ENCODE measurements at regions not wholly inside any gene's neighbourhood (a gene's known extent, or its start where the extent isn't known, plus 50 kb on each side); places are given as distances from the start of the nearest gene placed in this dataset.
A peak's percentile ranks its signal among the peaks of the same experiment; 100 is the strongest.

GRCh38 chr6:4291453-4292403, 156.4 kb upstream of the ECI2 start:
- no peak overlapping the region for H2AFZ ChIP-seq (ENCODE audit: low read length)
- H3K9me3 ChIP-seq (ENCODE audit: low read depth, low read length): no peaks in the 10 kb centered on the region
- H3K27me3 ChIP-seq (ENCODE audit: insufficient read depth, low read length): peaks cover 9% of the 10 kb centered on the region
- peak; percentile 62 for DNase-seq (ENCODE audit: insufficient read length, low spot score, missing footprints)
- TF ChIP-seq, protein P1, sequence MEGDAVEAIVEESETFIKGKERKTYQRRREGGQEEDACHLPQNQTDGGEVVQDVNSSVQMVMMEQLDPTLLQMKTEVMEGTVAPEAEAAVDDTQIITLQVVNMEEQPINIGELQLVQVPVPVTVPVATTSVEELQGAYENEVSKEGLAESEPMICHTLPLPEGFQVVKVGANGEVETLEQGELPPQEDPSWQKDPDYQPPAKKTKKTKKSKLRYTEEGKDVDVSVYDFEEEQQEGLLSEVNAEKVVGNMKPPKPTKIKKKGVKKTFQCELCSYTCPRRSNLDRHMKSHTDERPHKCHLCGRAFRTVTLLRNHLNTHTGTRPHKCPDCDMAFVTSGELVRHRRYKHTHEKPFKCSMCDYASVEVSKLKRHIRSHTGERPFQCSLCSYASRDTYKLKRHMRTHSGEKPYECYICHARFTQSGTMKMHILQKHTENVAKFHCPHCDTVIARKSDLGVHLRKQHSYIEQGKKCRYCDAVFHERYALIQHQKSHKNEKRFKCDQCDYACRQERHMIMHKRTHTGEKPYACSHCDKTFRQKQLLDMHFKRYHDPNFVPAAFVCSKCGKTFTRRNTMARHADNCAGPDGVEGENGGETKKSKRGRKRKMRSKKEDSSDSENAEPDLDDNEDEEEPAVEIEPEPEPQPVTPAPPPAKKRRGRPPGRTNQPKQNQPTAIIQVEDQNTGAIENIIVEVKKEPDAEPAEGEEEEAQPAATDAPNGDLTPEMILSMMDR (IDR thresholded peaks at IDR 0.05; ENCODE audit: extremely low read depth, low read depth, low read length): no peak
- no peak overlapping the region for H3K4me3 ChIP-seq (ENCODE audit: insufficient read depth, low read length)
- no peak overlapping the region for H3K4me2 ChIP-seq (ENCODE audit: insufficient read depth, low read length)
- no peaks in the 10 kb centered on the region for H3K36me3 ChIP-seq (ENCODE audit: insufficient read depth, low read length)
- no peaks in the 10 kb centered on the region for H4K20me1 ChIP-seq (ENCODE audit: insufficient read depth, low read length)
- H3K4me1 ChIP-seq (ENCODE audit: insufficient read depth, low read length): no peaks in the 10 kb centered on the region
- no peak overlapping the region for H3K27ac ChIP-seq (ENCODE audit: low read depth, low read length)
- H3K79me2 ChIP-seq (ENCODE audit: insufficient read depth, low read length): no peaks in the 10 kb centered on the region

DNA sequence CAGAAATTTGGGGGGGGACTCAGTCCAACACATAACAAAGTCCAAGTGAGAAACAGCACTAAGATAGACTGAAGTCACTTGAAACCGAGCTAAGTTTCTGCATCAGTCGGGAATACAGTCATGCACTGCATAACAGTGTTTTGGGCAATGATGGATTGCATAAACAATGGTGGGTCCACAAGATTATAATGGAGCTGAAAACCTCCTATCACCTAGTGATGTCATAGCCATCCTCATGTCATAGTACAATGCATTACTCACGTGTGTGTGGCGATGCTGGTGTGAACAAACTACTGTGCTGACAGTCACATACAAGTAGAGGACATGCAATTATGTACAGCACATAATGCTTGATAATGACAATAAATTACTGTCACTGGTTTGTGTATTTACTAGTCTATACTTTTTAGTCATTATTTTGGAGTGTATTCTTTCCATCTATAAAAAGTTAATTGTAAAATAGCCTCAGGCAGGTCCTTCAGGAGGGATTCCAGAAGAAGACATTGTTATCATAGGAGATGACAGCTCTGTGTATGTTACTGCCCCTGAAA, 154.5 kb upstream of the ECI2 start:
- Histone ChIP-seq H3K9me3 (ENCODE audit: low read depth, low read length) (no peaks in the 10 kb centered on the region), H3K36me3 (ENCODE audit: insufficient read depth, low read length) (no peaks in the 10 kb centered on the region), H3K4me2 (ENCODE audit: insufficient read depth, low read length) (no peak overlapping the region), H3K4me1 (ENCODE audit: insufficient read depth, low read length) (no peaks in the 10 kb centered on the region), H4K20me1 (ENCODE audit: insufficient read depth, low read length) (no peaks in the 10 kb centered on the region), H3K27me3 (ENCODE audit: insufficient read depth, low read length) (peaks cover 16% of the 10 kb centered on the region), H3K4me3 (ENCODE audit: insufficient read depth, low read length) (no peak overlapping the region), H3K27ac (ENCODE audit: low read depth, low read length) (no peak overlapping the region), H2AFZ (ENCODE audit: low read length) (no peak overlapping the region), H3K79me2 (ENCODE audit: insufficient read depth, low read length) (no peaks in the 10 kb centered on the region)
- TF ChIP-seq, protein P1 (IDR thresholded peaks at IDR 0.05; ENCODE audit: extremely low read depth, low read depth, low read length): no peak
- no peak for DNase-seq (ENCODE audit: insufficient read length, low spot score, missing footprints)

- Histone ChIP-seq H3K79me2 (ENCODE audit: insufficient read depth, low read length) (no peaks in the 10 kb centered on the region), H3K4me3 (ENCODE audit: insufficient read depth, low read length) (no peak overlapping the region), H3K4me1 (ENCODE audit: insufficient read depth, low read length) (no peaks in the 10 kb centered on the region), H3K27me3 (ENCODE audit: insufficient read depth, low read length) (peaks cover 26% of the 10 kb centered on the region), H3K36me3 (ENCODE audit: insufficient read depth, low read length) (no peaks in the 10 kb centered on the region), H4K20me1 (ENCODE audit: insufficient read depth, low read length) (no peaks in the 10 kb centered on the region), H2AFZ (ENCODE audit: low read length) (no peak overlapping the region), H3K9me3 (ENCODE audit: low read depth, low read length) (no peaks in the 10 kb centered on the region), H3K27ac (ENCODE audit: low read depth, low read length) (no peak overlapping the region), H3K4me2 (ENCODE audit: insufficient read depth, low read length) (no peak overlapping the region)
- TF ChIP-seq, protein P1 (IDR thresholded peaks at IDR 0.05; ENCODE audit: extremely low read depth, low read depth, low read length): no peak
- no peak for DNase-seq (ENCODE audit: insufficient read length, low spot score, missing footprints)
Observed at GRCh38 chr6:4287811-4288244, 152.5 kb upstream of the ECI2 start.

- H3K9me3 ChIP-seq (ENCODE audit: low read depth, low read length): no peaks in the 10 kb centered on the region
- no peaks in the 10 kb centered on the region for H3K79me2 ChIP-seq (ENCODE audit: insufficient read depth, low read length)
- no peak overlapping the region for H3K4me3 ChIP-seq (ENCODE audit: insufficient read depth, low read length)
- no peaks in the 10 kb centered on the region for H3K4me1 ChIP-seq (ENCODE audit: insufficient read depth, low read length)
- DNase-seq (ENCODE audit: insufficient read length, low spot score, missing footprints): no peak
- H2AFZ ChIP-seq (ENCODE audit: low read length): no peak overlapping the region
- no peak overlapping the region for H3K4me2 ChIP-seq (ENCODE audit: insufficient read depth, low read length)
- H4K20me1 ChIP-seq (ENCODE audit: insufficient read depth, low read length): no peaks in the 10 kb centered on the region
- H3K36me3 ChIP-seq (ENCODE audit: insufficient read depth, low read length): no peaks in the 10 kb centered on the region
- TF ChIP-seq, protein P1 (IDR thresholded peaks at IDR 0.05; ENCODE audit: extremely low read depth, low read depth, low read length): no peak
- H3K27me3 ChIP-seq (ENCODE audit: insufficient read depth, low read length): peaks cover 31% of the 10 kb centered on the region
- no peak overlapping the region for H3K27ac ChIP-seq (ENCODE audit: low read depth, low read length)
Observed at GRCh38 chr6:4287372-4287771, 152.0 kb upstream of the ECI2 start.
